Activated naive CD4-positive, alpha-beta T cell treated with anti-CD3 and anti-CD28 coated beads for 36 hours (primary cell): ENCODE measurements at regions not wholly inside any gene's neighbourhood (a gene's known extent, or its start where the extent isn't known, plus 50 kb on each side); places are given as distances from the start of the nearest gene placed in this dataset.

ENCODE experiments used
- CTCF ChIA-PET: fragments of 350-600 bp; sonication (Branson Sonifier 250); formaldehyde crosslinking; loops from one replicate; lab custom pipeline; 2021; ENCODE audit warnings: antibody characterized with exemption; lab: Charles Lee
- DNase-seq: peaks from one replicate; pipeline ENCODE4 v3.0.0-alpha.2; 2020
- H3K27ac Mint-ChIP-seq: one replicate; pipeline ENCODE4 v1.8.0; 2021; ENCODE audit warnings: mild to moderate bottlenecking, mixed read lengths
- H3K27me3 Mint-ChIP-seq: one replicate; pipeline ENCODE4 v1.8.0; 2021; ENCODE audit warnings: low read depth, mixed read lengths
- H3K36me3 Mint-ChIP-seq: one replicate; pipeline ENCODE4 v1.8.0; 2021; ENCODE audit warnings: low read depth, mixed read lengths
- H3K4me1 Mint-ChIP-seq: one replicate; pipeline ENCODE4 v1.8.0; 2021; ENCODE audit warnings: low read depth, mixed read lengths
- H3K4me3 Mint-ChIP-seq: one replicate; pipeline ENCODE4 v1.8.0; 2021; ENCODE audit warnings: mild to moderate bottlenecking, moderate library complexity, mixed read lengths
- H3K9me3 Mint-ChIP-seq: one replicate; pipeline ENCODE4 v1.8.0; 2021; ENCODE audit warnings: mixed read lengths
- intact Hi-C: fragments of 100-400 bp; cut with micrococcal nuclease; formaldehyde crosslinking; loops from one replicate; pipeline ENCODE4 v1.15.1; 2023

DNA sequence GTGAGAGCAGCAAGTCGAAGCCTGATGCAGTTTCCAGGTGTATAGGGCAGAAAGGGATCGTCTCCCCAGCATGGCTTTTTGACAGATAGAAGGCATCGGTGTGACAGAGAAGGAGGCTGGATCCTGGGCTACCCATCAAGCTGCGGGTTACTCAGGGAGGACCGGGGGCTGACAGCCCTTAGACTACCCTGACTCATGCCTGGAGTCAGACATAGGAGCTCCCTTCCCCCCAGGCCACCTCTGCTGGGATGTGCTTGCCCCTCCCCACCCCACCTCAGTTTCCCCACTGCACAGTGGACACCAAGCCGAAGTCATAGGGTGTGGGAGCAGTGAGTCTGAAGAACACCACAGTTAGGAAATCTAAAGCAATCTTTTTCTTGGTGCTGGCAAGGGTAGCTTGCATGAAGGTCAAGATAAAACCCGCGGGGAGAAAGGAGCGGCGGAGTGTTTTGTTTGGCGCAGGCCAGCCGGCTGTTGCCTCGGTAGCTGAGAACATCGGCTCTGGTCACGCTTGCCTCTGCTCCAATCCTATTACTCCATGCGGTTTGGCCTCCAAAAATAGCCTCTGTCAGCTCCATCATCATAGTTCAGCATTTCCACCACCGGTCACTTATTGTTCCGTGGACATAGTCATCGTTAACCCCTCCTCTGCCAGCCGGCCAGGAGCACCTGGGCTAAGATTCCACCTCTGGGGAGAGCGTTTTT is 169.2 kb upstream of the GLI2 start:
- Mint-ChIP-seq H3K27me3 (no peaks in the 10 kb centered on the region), H3K9me3 (no peaks in the 10 kb centered on the region), H3K36me3 (no peaks in the 10 kb centered on the region), H3K4me1 (no peaks in the 10 kb centered on the region), H3K4me3 (no peak overlapping the region), H3K27ac (no peak overlapping the region)
- CTCF ChIA-PET = no interaction called here
- intact Hi-C loops = no loop called here
- no peak for DNase-seq

DNA sequence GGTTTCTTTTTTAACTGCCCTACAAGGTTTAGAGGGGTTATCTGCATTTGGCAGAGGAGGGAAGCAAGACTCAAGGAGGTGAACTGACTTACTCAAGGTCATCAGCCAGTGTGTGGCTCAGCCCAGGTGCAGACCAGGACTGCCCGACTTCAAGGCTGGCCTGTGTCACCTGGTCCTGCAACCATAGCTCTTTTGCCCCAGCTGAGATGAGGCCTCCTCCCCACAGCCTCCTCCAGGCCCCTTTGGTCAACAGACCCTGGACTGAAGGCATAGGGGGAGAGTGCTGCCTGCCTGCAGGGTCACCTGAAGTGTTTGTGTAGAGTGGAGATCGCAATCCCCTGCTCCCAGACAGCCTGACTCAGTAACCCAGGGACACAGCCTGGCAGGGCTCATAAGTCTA is 168.5 kb upstream of the GLI2 start:
- Mint-ChIP-seq H3K27ac (no peak overlapping the region), H3K27me3 (no peaks in the 10 kb centered on the region), H3K4me3 (no peak overlapping the region), H3K4me1 (no peaks in the 10 kb centered on the region), H3K36me3 (no peaks in the 10 kb centered on the region), H3K9me3 (no peaks in the 10 kb centered on the region)
- CTCF ChIA-PET = no interaction called here
- intact Hi-C loops = no loop called here
- DNase-seq = no peak

DNA sequence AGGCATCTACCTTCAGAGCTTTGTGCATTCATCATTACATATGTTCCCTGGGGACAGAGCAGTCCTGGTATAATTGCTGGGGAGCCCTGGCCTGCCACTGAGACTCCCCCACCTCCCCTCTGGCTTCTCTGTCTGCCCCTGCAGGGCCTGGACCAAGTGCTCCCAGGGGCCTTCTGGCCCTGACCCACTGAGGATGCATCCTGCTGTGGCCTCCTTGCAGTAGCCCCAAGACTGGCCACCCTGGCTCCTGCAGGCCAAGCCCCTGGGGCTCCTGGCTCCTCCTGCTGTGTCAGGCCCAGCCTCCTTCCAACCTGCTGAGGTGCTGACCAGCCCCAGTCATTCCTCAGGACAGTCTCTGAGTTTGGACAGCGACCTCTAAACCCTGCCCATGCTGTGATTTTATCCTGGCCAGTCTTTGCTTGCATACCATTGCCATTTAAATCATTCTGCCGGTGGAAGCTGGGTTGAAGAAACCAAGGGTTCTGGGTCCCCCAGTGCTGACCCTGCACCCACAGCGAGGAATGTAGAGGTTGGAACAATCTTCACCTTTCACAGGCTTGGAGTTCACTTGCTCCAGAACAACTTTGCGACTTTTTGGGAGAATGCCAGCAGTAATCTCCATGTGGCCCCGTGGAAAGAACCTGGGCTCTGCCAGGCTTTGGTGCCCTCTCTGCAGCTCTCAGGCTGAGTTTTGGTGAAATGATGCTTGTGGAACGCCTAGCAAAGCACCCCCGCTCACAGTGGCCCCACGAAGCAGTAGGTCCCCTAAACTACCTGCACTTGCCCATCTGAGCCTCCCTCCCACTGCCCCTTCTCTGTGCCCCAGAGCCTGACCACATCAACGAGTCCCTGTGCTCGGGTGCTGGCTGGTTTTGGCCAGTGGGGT is 167.3 kb upstream of the GLI2 start:
- CTCF ChIA-PET = no interaction called here
- H3K9me3 Mint-ChIP-seq = no peaks in the 10 kb centered on the region
- H3K4me3 Mint-ChIP-seq = no peak overlapping the region
- no peaks in the 10 kb centered on the region for H3K36me3 Mint-ChIP-seq
- H3K4me1 Mint-ChIP-seq = no peaks in the 10 kb centered on the region
- no peaks in the 10 kb centered on the region for H3K27me3 Mint-ChIP-seq
- DNase-seq = no peak
- intact Hi-C loops = no loop called here
- H3K27ac Mint-ChIP-seq = no peak overlapping the region

DNA sequence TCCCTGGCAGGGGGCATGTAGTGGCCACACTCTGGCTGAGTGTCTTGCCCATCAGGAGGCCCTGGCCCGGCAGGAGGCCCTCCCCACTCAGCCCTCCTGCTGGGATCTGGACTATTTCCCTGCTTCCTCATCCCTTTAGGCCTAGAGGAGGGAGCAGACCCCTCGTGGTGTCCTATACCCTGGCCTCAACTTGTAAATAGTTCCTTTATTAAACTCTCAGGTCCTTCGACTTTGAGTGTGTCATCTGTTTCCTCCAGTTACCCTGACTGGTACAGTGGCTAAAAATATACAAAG is 166.7 kb upstream of the GLI2 start:
- intact Hi-C loops = no loop called here
- H3K27me3 Mint-ChIP-seq = no peaks in the 10 kb centered on the region

DNA sequence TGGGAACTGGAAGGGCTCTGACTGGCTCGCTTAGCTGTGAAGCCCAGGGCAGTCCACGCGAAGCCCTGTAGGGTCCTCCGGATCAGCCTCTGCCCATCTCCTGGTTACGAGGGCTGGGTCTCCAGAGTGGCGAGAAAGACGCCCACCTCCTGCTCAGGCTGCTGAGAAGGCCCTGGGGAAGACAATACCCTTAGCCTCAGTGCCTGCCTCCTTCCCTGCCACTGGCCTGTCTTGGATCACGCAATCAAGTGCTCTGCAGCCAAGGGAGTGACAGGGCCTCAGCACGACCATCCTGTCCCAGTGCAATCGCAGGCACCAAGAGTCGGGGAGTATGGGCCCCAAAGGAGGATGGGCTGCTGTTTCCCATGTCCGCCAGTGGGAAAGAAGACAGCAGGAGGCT is 165.7 kb upstream of the GLI2 start:
- CTCF ChIA-PET = no interaction called here
- no peak for DNase-seq
- Mint-ChIP-seq H3K27ac (no peak overlapping the region), H3K9me3 (no peaks in the 10 kb centered on the region), H3K4me3 (no peak overlapping the region), H3K27me3 (no peaks in the 10 kb centered on the region), H3K36me3 (no peaks in the 10 kb centered on the region), H3K4me1 (no peaks in the 10 kb centered on the region)
- intact Hi-C loops = no loop called here

More for the DNA sequence above, 166.7 kb upstream of the GLI2 start:
- Mint-ChIP-seq H3K27ac (no peak overlapping the region), H3K4me1 (no peaks in the 10 kb centered on the region), H3K9me3 (no peaks in the 10 kb centered on the region), H3K36me3 (no peaks in the 10 kb centered on the region), H3K4me3 (no peak overlapping the region)
- DNase-seq = no peak
- CTCF ChIA-PET = no interaction called here

DNA sequence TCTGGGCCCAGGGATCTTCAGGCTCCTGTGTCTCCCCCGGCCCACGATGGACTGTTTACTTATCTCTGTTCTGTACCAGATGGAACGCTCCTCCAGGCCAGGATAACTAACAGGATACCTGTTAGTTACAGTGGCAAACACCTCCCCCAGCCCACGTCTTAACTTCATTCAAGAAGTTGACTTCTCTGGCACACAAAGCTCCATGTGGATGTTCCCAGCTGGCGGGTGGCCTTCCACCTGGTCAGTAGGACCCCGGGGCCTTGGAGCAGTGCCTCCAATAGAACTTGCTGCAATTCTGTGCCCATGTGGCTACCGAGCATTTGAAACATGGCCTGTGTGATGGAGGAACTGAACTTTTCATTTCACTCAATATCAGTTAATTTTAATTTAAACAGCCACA is 165.1 kb upstream of the GLI2 start:
- H3K27ac Mint-ChIP-seq = no peak overlapping the region
- no peak overlapping the region for H3K4me3 Mint-ChIP-seq
- H3K36me3 Mint-ChIP-seq = no peaks in the 10 kb centered on the region
- no peaks in the 10 kb centered on the region for H3K4me1 Mint-ChIP-seq
- no peaks in the 10 kb centered on the region for H3K9me3 Mint-ChIP-seq
- intact Hi-C loops = no loop called here
- CTCF ChIA-PET = no interaction called here
- no peak for DNase-seq
- no peaks in the 10 kb centered on the region for H3K27me3 Mint-ChIP-seq

DNA sequence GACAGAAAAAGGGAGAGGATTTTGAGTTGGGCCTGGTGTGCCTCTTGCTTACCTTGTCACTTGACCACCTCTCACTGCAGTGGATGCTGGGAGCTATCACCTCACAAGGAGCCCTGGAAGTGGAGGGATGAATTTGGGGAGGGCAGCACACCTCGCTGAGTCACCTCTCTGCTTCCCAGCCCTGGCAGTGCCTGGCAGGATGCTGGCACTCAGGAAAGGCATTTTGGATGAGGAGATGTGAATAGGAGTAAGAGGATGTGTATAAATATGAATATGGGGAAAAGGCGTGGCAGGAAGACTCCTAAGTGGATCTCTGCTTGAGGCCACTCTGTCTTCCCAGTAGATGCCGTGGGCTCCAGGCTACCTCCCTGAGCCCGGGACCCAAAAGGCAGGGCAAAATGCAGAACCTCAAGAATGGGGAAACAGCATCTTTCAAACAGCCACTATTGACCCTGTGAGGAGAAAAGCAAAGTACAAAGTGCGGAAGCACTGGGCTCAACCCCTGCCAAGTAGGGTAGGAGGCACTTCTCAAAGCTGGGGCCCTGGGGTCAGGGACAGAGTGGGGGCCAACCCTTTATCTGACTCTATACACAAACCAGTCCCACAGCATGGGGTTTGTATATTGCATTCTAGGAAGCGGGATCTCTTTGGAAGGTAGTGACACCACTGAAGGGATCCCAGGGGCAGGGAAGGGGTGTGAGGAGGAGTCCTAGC is 164.5 kb upstream of the GLI2 start:
- H3K9me3 Mint-ChIP-seq = no peaks in the 10 kb centered on the region
- CTCF ChIA-PET = no interaction called here

DNA sequence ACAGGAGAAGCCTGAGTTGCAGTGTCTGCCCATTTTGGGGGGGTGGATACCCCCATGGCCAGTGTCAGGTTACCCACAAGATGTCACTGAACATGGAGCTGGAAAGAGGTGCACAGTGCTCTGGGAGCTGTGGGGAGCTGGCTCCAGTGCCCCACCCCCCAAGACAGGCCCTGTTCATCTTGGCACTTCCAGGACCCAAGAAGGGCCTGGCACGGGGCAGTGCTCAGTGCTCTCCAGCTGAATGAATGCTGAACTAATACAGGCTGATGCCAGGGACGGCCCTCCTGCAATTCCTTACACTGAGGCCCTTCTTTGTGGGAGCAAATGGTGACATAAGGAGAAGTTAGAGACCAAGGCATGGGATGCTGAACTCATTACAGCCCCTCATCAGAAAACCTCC is 163.4 kb upstream of the GLI2 start:
- H3K36me3 Mint-ChIP-seq = no peaks in the 10 kb centered on the region
- no peaks in the 10 kb centered on the region for H3K9me3 Mint-ChIP-seq
- H3K27ac Mint-ChIP-seq = no peak overlapping the region
- no peak overlapping the region for H3K4me3 Mint-ChIP-seq
- intact Hi-C loops = no loop called here
- no peak for DNase-seq
- H3K27me3 Mint-ChIP-seq = peaks cover 7% of the 10 kb centered on the region
- CTCF ChIA-PET = no interaction called here
- H3K4me1 Mint-ChIP-seq = no peaks in the 10 kb centered on the region

More for the DNA sequence above, 164.5 kb upstream of the GLI2 start:
- intact Hi-C loops = no loop called here
- DNase-seq = no peak
- no peaks in the 10 kb centered on the region for H3K36me3 Mint-ChIP-seq
- no peak overlapping the region for H3K4me3 Mint-ChIP-seq
- H3K27me3 Mint-ChIP-seq = peaks cover 3% of the 10 kb centered on the region
- no peak overlapping the region for H3K27ac Mint-ChIP-seq
- H3K4me1 Mint-ChIP-seq = no peaks in the 10 kb centered on the region

DNA sequence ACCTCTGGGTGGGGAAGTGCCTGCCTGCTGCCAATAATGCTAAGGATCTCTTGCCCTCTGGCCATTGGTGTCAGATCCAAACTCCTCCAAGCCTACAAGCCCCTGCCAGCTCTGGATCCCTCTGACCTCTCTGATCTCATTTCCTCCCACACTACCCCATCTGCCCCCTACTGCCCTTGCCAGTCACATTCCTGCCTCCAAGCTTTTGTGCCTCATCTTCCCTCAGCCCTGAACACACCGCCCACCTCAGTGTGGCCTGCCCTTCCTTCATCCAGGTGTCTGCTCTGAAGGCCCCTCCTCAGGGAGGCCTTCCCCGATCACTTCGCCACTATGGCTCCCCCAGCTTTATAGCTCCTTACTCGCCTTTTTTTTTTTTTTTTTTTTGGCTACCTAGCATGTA is 161.0 kb upstream of the GLI2 start:
- no peak overlapping the region for H3K4me3 Mint-ChIP-seq
- H3K4me1 Mint-ChIP-seq = no peaks in the 10 kb centered on the region
- H3K27ac Mint-ChIP-seq = no peak overlapping the region
- H3K27me3 Mint-ChIP-seq = peaks cover 10% of the 10 kb centered on the region
- DNase-seq = no peak
- H3K9me3 Mint-ChIP-seq = no peaks in the 10 kb centered on the region
- CTCF ChIA-PET = no interaction called here
- H3K36me3 Mint-ChIP-seq = no peaks in the 10 kb centered on the region
- intact Hi-C loops = no loop called here

DNA sequence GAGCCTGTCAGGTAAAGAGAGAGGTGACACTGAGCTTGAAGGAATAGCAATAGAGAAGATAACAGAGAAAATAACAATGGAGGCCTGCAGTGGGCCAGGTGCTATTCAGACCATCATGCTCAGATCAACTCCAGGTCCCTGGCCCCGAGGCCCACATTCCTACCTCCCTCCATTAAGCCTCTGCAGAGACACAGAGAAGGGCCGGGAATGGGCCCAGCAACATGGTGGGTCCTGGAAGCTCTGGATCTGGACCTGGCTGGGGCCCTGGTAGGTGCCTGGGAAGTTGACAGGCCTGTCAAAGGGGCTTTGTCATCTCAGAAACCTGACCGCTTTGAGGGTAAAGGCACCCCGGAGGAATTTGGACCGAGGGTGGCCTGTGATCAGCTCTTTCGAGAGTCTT is 159.7 kb upstream of the GLI2 start:
- H3K4me3 Mint-ChIP-seq = no peak overlapping the region
- intact Hi-C loops = no loop called here
- CTCF ChIA-PET = no interaction called here
- peaks cover 10% of the 10 kb centered on the region for H3K27me3 Mint-ChIP-seq
- DNase-seq = no peak
- H3K4me1 Mint-ChIP-seq = no peaks in the 10 kb centered on the region
- H3K36me3 Mint-ChIP-seq = no peaks in the 10 kb centered on the region
- no peaks in the 10 kb centered on the region for H3K9me3 Mint-ChIP-seq
- H3K27ac Mint-ChIP-seq = no peak overlapping the region

DNA sequence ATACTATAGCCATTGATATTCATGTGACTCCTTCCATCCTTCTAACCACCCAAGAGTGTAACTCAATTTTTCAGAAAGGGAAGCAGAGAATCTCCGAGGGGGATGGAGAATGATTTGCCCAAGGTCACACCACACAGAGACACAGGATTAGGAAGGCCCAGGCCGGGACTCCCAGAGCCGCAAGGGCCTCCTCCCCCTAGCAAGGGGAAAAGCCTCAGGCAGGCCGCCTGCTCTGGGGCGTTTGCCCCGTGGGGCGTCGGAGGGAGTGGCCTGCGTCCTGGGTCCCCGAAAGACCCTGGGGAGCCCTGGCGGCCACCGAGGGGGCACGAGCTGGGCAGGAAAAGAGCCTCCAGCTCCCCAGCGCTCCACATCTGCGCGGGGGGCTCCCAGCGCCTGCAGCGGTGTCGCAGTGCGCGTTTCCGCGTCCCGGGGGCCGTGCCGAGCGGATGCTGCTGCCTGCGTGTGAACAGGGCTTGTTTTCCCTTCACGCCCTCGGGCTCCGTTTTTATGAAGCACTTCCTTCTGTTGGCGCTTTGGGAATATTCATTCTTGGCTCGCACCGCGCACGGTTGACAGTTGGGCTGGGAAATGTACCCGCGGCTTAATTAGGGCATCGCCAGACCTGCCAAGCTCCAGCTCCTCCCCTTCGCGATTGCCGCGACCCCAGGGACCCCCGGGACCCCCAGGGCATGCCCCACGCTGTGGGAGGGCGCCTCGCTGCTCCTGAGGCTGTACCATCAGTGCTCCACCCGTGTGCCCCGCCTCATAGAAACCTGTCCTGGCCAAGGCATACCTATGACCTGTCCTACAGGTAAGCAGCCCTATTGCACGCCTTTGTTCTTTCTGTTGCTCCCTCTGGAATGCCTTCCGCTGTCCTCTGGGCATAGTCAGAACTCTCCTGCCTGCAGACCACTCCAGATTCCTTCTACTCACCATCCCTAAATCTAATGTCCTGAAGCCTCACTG is 158.9 kb upstream of the GLI2 start:
- Mint-ChIP-seq H3K4me1 (no peaks in the 10 kb centered on the region), H3K36me3 (no peaks in the 10 kb centered on the region), H3K27me3 (peaks cover 10% of the 10 kb centered on the region), H3K4me3 (no peak overlapping the region), H3K9me3 (no peaks in the 10 kb centered on the region), H3K27ac (no peak overlapping the region)
- intact Hi-C loops = no loop called here
- CTCF ChIA-PET = no interaction called here
- no peak for DNase-seq

DNA sequence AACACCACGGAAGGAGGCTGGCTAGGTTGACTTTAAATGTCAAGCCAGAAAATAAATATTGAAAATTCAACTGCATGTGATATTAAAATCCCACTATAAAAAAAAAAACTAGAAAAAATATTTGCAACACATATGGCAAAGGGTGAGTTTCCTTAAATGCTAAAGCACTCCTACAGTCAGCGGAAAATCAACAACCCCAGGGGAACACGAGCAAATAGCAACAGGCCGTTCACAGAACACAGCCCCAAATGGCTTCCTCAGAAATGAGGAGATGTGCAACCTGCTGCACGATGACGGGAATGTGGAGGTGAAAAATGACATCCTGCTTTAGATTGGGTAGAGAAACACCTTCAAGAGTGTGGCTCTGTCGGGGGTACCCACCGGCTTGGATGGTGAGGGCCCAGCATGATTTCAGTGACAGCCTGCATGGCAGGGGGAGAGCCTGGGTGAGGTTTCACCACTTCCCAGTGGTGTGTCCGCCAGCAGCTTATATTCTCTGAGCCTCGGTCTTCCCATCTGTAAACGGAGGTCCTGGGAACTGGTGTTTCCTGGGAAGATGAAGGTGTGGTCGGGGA is 157.9 kb upstream of the GLI2 start:
- H3K27me3 Mint-ChIP-seq = peaks cover 10% of the 10 kb centered on the region
- intact Hi-C loops = no loop called here
- DNase-seq = no peak
- no peaks in the 10 kb centered on the region for H3K4me1 Mint-ChIP-seq
- H3K27ac Mint-ChIP-seq = no peak overlapping the region
- CTCF ChIA-PET = no interaction called here
- no peaks in the 10 kb centered on the region for H3K36me3 Mint-ChIP-seq
- no peak overlapping the region for H3K4me3 Mint-ChIP-seq
- no peaks in the 10 kb centered on the region for H3K9me3 Mint-ChIP-seq
